HEK293 (cell line): ENCODE measurements at regions not wholly inside any gene's neighbourhood (a gene's known extent, or its start where the extent isn't known, plus 50 kb on each side); places are given as distances from the start of the nearest gene placed in this dataset.

ENCODE experiments used
- CTCF ChIA-PET: fragments of 350-600 bp; formaldehyde crosslinking; extraction: SDS; loops from one replicate; lab custom pipeline; 2021; ENCODE audit warnings: antibody characterized with exemption; lab: Yijun Ruan, JAX
- POLR2A ChIA-PET: fragments of 300-600 bp; formaldehyde crosslinking; extraction: SDS; loops from one replicate; lab custom pipeline; 2020; ENCODE audit warnings: antibody characterized with exemption, inconsistent platforms; lab: Yijun Ruan, JAX
- H3K27ac ChIP-seq: fragments of 200-500 bp; sonication (Bioruptor generic); 2 replicates; pipeline ENCODE4 v1.5.1; 2014; ENCODE audit warnings: low read depth, low read length, control low read depth, inconsistent platforms; ENCODE audit errors: extremely low read depth
- H3K36me3 ChIP-seq, 2 experiments: fragments of 200-500 bp in 1 of 2; sonication (Bioruptor generic) in 1 of 2; 1 replicate in 1 of 2; 2 replicates in 1 of 2; pipeline ENCODE4 v1.5.1; 2014 to 2017; ENCODE audit warnings: inconsistent platforms in 2 of 2, low read length in 2 of 2; ENCODE audit not compliant: control insufficient read depth in 2 of 2, insufficient read depth in 1 of 2
- H3K4me1 ChIP-seq: fragments of 200-500 bp; sonication (Bioruptor generic); 2 replicates; pipeline ENCODE4 v1.5.1; 2014; ENCODE audit warnings: mild to moderate bottlenecking, low read length, inconsistent platforms; ENCODE audit not compliant: control insufficient read depth, insufficient read depth
- H3K4me3 ChIP-seq: 2 replicates; pipeline ENCODE4 v1.5.1; 2011; ENCODE audit warnings: low read depth, mild to moderate bottlenecking, control low read depth, low read length, moderate library complexity
- H3K9me3 ChIP-seq: fragments of 200-500 bp; sonication (Bioruptor generic); 2 replicates; pipeline ENCODE4 v1.5.1; 2014; ENCODE audit warnings: low read depth, low read length, inconsistent platforms; ENCODE audit not compliant: control insufficient read depth, insufficient read depth
- GLI2 ChIP-seq: fragments of 450-650 bp; formaldehyde crosslinking; IDR thresholded peaks from 2 replicates; pipeline ENCODE4; 2017; ENCODE audit warnings: missing biosample characterization, missing genetic modification characterization, low read depth, borderline replicate concordance
- GLIS1 ChIP-seq: fragments of 450-650 bp; formaldehyde crosslinking; IDR thresholded peaks from 2 replicates; pipeline ENCODE4 v1.5.1; 2016; ENCODE audit warnings: missing biosample characterization, missing genetic modification characterization
- HOXC10 ChIP-seq: sonication (generic); formaldehyde crosslinking; IDR thresholded peaks from 2 replicates; pipeline ENCODE4 v1.8.1; 2023; ENCODE audit warnings: mild to moderate bottlenecking, missing genetic modification reagents
- MZF1 ChIP-seq: fragments of 450-650 bp; formaldehyde crosslinking; IDR thresholded peaks from 2 replicates; pipeline ENCODE4 v1.5.1; 2017; ENCODE audit warnings: missing biosample characterization, missing genetic modification characterization, borderline replicate concordance
- OVOL3 ChIP-seq: fragments of 450-650 bp; formaldehyde crosslinking; IDR thresholded peaks from 2 replicates; pipeline ENCODE4 v1.5.1; 2016; ENCODE audit warnings: missing biosample characterization, missing genetic modification characterization
- PRDM2 ChIP-seq: fragments of 450-650 bp; formaldehyde crosslinking; IDR thresholded peaks from 2 replicates; pipeline ENCODE4 v1.5.1; 2016; ENCODE audit warnings: missing biosample characterization, missing genetic modification characterization, borderline replicate concordance
- SALL2 ChIP-seq: fragments of 450-650 bp; formaldehyde crosslinking; IDR thresholded peaks from 2 replicates; pipeline ENCODE4 v1.5.0; 2017; ENCODE audit warnings: missing biosample characterization, mild to moderate bottlenecking, missing genetic modification characterization, borderline replicate concordance
- YY2 ChIP-seq: fragments of 450-650 bp; formaldehyde crosslinking; IDR thresholded peaks from 2 replicates; pipeline ENCODE4 v1.5.1; 2016; ENCODE audit warnings: missing biosample characterization, missing genetic modification characterization
- ZBTB21 ChIP-seq: fragments of 450-650 bp; formaldehyde crosslinking; IDR thresholded peaks from 2 replicates; pipeline ENCODE4 v1.5.1; 2017; ENCODE audit warnings: missing biosample characterization, missing genetic modification characterization
- ZBTB48 ChIP-seq: fragments of 450-650 bp; formaldehyde crosslinking; IDR thresholded peaks from 2 replicates; pipeline ENCODE4 v1.5.1; 2016; ENCODE audit warnings: missing biosample characterization, missing genetic modification characterization
- ZNF146 ChIP-seq: fragments of 450-650 bp; formaldehyde crosslinking; IDR thresholded peaks from 2 replicates; pipeline ENCODE4 v1.5.1; 2016; ENCODE audit warnings: missing biosample characterization, missing genetic modification characterization
- ZNF155 ChIP-seq: fragments of 450-650 bp; formaldehyde crosslinking; IDR thresholded peaks from 2 replicates; pipeline ENCODE4 v1.5.1; 2016; ENCODE audit warnings: missing biosample characterization, missing genetic modification characterization
- ZNF292 ChIP-seq: fragments of 450-650 bp; formaldehyde crosslinking; IDR thresholded peaks from 2 replicates; pipeline ENCODE4 v1.5.1; 2016; ENCODE audit warnings: low read depth, missing biosample characterization, missing genetic modification characterization, borderline replicate concordance
- ZNF391 ChIP-seq: fragments of 450-650 bp; formaldehyde crosslinking; IDR thresholded peaks from 2 replicates; pipeline ENCODE4 v1.5.1; 2016; ENCODE audit warnings: low read depth, missing biosample characterization, missing genetic modification characterization, borderline replicate concordance
- ZNF48 ChIP-seq: fragments of 450-650 bp; formaldehyde crosslinking; IDR thresholded peaks from 2 replicates; pipeline ENCODE4 v1.5.1; 2016; ENCODE audit warnings: missing biosample characterization, missing genetic modification characterization
- ZNF548 ChIP-seq: fragments of 450-650 bp; formaldehyde crosslinking; IDR thresholded peaks from 2 replicates; pipeline ENCODE4 v1.5.1; 2016; ENCODE audit warnings: missing biosample characterization, missing genetic modification characterization
- ZNF549 ChIP-seq: fragments of 450-650 bp; IDR thresholded peaks from 2 replicates; pipeline ENCODE4 v1.5.1; 2018; ENCODE audit warnings: missing biosample characterization, missing genetic modification characterization, mild to moderate bottlenecking, inconsistent platforms, moderate library complexity
- TF ChIP-seq, protein P1 (sequence below): fragments of 450-650 bp; formaldehyde crosslinking; IDR thresholded peaks from 2 replicates; pipeline ENCODE4 v1.5.1; 2017; ENCODE audit warnings: missing biosample characterization, missing genetic modification characterization

DNA sequence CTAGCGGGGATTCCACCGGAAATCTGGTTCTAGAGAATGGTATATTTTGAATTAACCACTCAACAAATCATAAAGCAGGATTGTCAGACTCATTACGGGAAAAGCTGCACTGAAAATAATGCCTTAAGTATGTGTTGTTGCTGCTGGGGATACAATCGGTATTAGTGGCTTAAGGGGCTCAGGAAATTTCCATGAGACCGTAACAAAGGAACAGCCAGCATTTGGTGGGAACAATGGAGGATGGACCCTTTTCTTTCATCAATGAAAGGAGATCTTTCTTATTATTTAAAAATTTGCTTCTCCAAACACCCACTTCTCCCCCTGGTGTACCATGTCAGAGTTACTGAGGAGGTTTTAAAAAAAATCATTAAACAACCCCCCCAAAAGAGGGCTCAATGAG is 342.6 kb upstream of the ZFHX3 start:
- H3K4me1 ChIP-seq: no peaks in the 10 kb centered on the region
- no peak overlapping the region for H3K27ac ChIP-seq
- H3K36me3 ChIP-seq: no peaks in the 10 kb centered on the region
- CTCF ChIA-PET: interaction anchor here (0.8 kb wide), 1 partner anchor 214 kb away, joined by 3 read pairs; no protein-coding TSS in a partner anchor
- TF ChIP-seq ZNF48 (tag by site-specific recombination): no peak
- no peak for TF ChIP-seq GLI2 (tag by site-specific recombination)
- no peak for TF ChIP-seq ZNF391
- TF ChIP-seq ZNF548 (tag by site-specific recombination): no peak
- no peak for TF ChIP-seq MZF1
- no peak for TF ChIP-seq ZNF155 (tag by site-specific recombination)
- no peak for TF ChIP-seq ZNF549
- TF ChIP-seq, protein P1, sequence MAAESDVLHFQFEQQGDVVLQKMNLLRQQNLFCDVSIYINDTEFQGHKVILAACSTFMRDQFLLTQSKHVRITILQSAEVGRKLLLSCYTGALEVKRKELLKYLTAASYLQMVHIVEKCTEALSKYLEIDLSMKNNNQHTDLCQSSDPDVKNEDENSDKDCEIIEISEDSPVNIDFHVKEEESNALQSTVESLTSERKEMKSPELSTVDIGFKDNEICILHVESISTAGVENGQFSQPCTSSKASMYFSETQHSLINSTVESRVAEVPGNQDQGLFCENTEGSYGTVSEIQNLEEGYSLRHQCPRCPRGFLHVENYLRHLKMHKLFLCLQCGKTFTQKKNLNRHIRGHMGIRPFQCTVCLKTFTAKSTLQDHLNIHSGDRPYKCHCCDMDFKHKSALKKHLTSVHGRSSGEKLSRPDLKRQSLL: no peak
- no peak for TF ChIP-seq ZNF146 (tag by site-specific recombination)
- no peak for TF ChIP-seq ZNF292
- TF ChIP-seq SALL2: no peak
- TF ChIP-seq ZBTB21 (tag by site-specific recombination): no peak
- POLR2A ChIA-PET: no interaction called here
- no peaks in the 10 kb centered on the region for H3K9me3 ChIP-seq
- H3K4me3 ChIP-seq: no peak overlapping the region

DNA sequence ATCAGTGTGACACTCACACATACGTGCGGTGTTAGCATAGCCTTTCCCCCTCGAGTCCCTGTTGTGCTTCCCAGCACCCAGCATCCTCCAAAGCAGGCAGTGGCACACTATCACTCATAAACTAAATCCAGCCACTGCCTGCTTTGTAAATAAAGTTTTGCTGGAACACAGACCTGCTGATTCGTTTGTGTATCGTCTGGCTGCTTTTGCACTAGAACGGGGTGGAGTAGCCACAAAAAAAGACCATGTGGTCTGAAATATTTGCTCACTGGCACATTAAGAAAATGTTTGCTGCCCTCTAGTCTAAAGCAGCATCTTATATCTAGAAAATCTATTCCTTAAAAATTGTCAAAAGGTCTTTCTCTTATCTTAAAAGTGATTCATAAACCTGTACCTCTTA is 341.2 kb upstream of the ZFHX3 start:
- POLR2A ChIA-PET: no interaction called here
- Histone ChIP-seq H3K27ac (no peak overlapping the region), H3K9me3 (no peaks in the 10 kb centered on the region), H3K36me3 (no peaks in the 10 kb centered on the region), H3K4me3 (no peak overlapping the region), H3K4me1 (no peaks in the 10 kb centered on the region)
- TF ChIP-seq YY2 (tag by site-specific recombination) (no peak), ZBTB48 (tag by site-specific recombination) (no peak), HOXC10 (no peak), ZNF155 (tag by site-specific recombination) (no peak), GLIS1 (tag by site-specific recombination) (no peak), ZNF548 (tag by site-specific recombination) (no peak), PRDM2 (tag by site-specific recombination) (no peak), OVOL3 (no peak)
- TF ChIP-seq, protein P1: no peak
- CTCF ChIA-PET: interaction anchor here (0.6 kb wide), 2 partner anchors 455 to 489 kb away, joined by 4 read pairs; no protein-coding TSS in a partner anchor
